ENCODE measurements at regions not wholly inside any gene's neighbourhood (a gene's known extent, or its start where the extent isn't known, plus 50 kb on each side); places are given as distances from the start of the nearest gene placed in this dataset.
"Not testable (repeated sequence)": the region's sequence is repeated elsewhere in the genome, so short reads cannot be mapped to it uniquely, and the experiment has no call there.

DNA sequence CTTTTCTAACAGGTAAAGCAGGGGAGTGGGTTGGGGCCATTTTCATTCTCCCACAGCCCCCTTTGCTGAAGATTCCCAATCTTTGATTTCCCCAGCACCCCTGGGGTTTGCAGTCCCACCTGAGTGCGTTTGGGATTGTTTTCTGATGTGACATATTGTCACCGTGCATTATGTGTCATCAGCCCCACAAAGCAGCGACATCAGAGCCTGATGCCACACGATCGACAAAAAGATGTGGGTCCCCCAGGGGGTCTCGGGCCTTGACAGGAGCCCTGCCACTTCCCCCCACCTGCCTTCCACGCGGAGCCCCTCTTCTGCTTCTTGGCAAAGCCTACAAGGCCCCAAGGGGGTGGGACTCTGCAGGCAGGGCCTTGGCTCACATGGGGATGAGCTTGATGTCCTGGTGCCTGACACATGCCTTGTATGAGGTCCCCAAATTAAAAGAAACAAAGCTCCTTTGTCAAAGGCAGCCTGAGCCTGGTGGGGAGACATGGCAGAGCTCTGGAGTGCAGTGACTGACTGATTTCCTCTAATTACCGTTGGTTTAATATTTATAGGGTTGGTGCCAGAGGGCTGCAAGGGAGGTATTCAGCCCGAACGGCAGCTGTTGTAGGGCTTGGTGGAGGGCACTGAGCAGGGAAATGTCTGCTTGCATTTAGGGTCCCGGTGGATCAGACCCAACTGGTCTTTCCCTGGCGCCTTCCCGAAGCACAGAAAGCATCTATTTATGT, 149.2 kb downstream of the MIAT start:
- no peak for DNase-seq

DNA sequence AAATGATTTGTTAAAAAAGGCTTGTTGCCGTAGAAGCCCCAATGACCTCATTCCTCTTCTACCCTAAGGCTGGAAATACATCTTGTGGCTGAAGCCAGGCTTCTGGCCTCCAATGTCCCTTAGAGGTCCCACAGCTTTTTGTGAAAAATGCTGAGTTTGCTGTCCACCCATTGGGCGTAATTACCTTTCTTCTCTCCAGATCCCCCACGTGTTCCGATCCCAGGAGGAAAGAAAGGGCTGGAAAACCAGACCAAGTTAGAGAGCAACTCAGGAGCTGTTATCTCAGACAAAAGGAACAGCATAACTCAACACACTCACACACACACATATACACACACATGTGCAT, 154.2 kb downstream of the MIAT start:
- no peak for DNase-seq

DNA sequence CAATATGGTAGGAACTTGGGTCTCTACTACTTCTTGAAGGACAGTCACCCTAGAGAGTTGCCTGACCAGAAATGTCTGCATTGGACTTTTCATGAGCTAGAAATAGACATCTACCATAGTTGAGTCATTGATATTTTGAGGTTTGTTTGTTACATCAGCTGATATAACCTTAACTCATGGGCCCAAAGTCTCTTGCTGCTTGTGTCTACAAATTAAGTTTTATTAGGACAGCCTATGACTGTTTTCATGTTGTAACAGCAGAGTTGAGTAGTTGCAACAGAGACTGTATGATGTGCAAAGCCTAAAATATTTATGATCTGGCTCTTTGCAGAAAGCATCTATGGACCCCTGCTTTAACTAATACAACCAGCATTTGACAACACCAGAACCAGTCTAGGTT, 155.3 kb downstream of the MIAT start:
- no peak for DNase-seq

DNA sequence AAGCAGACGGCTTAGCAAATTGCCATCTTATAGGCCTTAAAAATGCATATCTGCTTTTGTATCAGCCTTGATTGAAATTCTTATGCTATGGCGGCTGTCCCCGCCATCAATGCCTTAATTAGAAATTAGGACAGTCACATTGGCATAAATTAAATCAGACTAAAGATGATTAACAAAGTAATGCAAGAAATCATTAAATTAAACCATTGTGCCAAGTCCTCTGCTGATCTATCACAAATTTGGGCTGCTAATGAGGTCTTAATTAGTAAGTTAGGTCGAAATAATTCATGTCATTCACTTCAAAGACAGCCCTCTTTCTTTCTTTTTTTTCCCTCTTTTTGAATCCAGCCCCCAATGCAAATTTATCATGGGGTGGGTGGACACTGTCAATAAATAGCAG, 159.3 kb downstream of the MIAT start:
- DNase-seq = no peak

DNA sequence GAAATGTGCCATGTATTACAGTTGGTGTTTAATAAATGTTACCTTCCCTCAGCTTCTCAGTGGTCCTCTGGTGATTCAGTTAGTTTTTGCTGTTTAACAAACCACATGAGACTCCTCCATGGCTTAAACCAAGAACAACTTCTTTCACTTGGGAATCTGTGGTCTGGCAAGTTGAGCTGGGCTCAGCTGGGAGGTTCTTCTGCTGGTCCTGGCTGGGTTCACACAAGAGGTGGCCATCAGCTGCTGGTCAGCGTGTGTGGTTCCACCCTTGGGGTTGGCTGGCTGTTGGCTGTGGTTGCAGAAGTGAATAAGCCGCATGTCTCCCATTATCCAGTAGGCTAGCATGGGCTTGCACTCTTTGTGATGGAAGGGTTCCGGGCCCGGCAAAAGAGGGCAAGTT, 160.5 kb downstream of the MIAT start:
- DNase-seq = no peak

DNA sequence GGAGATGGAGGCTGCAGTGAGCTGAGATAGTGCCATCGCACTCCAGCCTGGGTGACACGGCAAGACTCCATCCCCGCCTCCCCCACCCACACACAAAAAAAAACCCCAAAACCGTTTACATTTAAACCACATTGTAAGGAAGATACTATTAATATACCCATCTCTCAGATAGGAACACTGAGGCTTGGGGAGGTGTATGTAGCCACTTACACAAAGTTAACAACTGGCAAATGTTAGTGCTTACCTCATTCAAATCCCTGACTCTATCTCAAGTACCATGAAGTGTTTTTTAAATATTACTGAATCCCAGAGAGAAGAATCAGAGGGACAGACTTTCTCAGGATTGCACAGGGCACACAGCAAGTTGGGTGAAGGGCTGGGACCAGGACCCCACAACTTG, 164.5 kb downstream of the MIAT start:
- DNase-seq = no peak

DNA sequence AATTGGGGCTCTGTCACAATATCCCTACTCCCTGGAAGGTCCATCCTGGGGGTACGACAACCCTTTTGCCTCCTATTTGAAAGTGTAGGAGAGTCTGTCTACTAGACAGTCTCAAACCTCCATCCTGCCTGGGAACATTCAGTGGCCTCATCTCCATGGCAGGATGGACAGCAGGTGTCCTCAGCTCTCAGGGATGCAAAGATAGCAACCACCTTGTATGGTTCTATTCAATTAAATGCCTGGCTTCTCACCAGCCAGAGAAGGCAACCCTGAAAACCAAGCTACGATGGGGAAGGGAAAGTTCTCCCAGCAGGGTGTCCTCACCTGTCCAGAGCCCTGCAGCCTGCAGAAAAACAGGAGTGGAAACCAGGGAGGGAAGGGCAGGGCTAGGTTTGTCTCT, 164.9 kb downstream of the MIAT start:
- no peak for DNase-seq

DNA sequence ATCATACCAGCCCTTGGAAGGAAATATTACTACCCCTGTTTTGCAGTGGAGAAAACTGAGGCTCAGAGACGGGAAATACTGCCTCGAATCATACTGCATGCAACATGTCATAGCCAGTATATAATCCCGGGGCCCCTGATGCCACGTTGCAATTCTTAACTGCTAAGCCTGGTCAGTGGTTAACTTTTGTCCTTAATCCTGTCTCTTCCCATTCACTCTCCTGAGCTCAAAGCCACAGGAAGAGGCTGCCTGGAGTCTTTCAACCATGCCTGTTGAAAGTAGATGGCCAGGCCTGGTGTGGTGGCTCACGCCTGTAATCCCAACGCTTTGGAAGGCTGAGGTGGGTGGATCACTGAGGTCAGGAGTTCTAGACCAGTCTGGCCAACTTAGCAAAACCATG, 166.6 kb downstream of the MIAT start:
- DNase-seq = no peak

DNA sequence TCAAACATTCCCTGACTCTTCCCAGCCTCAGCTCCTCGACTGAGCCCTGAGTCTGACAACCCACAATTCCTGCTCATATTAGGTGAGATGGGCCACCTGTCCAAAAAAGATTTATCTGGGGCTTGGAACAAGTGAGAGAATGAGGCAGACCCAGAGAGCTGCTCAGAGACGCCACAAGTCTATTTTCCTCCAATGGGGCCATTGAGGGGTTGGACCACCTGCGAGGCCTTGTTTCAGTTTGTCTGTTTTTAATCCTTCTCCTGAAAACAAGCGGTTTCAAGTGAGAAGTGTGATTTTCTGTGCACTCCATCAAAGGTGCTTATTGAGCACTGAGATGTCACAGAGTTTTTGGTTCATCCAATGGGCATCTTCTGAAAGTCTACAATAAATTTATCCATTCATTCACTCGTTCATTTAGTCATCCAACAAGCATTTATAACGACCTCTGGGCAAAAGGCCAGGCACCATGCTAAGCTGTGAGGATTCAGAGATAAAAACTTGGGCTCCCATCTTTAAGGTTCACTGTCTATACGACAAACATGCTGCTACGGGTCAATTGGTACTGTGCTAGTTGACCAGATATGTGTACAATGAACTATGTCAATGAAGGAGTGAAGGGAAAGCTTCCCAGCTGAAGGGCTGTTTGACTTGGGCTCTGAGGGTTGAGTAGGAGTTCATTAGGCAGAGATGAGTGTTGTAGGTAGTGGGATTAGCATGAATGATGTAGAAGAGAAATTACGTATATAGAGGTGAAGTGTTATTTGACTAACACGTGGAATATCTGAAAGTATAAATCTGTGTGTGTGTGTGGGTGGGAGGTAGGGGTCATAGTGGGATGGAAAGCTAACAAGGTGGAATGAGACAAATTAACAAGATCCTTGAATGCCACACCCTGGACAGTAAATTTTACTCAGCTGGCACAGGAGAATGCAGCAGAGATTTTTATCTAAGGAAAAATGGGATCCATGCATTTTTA, 168.9 kb downstream of the MIAT start:
- no peak for DNase-seq

DNA sequence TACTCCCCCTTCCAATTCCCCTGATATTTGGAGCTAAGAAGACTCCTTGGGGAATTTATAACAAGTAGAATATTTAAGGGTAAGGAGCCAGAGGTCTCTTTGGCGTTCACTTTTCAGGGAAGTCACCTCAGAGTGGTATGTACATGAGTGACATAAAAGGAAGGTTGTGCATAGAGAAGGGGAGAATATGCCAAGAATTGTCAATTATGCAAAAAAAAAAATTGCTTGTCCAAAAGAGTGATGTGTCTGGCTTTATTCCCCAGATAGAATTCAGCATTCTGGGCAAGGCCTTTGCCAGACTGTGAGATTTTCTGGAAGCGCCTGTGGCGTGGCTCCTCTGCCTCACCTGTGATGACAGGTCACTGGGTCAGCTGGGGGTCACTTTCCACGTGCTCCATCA, 170.2 kb downstream of the MIAT start:
- DNase-seq = no peak

DNA sequence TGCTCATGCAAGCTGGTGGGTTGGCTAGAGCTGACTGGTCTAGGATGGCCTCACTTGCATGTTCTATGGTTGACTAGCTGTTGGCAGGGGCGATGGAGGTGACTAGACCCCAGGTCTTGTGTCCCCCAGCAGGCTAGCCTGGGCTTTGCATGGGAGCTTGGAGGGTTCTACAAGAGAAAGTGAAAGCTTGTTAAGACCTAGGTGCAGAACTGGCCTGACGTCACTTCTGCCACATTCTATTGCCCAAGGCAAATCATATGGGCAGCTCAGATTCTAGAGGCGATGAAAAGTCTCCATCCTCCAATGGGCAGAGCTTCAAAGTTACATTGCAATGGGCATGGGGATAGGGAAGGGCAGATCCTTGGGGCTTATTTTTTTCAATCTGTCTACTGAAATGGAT, 170.9 kb downstream of the MIAT start:
- no peak for DNase-seq

DNA sequence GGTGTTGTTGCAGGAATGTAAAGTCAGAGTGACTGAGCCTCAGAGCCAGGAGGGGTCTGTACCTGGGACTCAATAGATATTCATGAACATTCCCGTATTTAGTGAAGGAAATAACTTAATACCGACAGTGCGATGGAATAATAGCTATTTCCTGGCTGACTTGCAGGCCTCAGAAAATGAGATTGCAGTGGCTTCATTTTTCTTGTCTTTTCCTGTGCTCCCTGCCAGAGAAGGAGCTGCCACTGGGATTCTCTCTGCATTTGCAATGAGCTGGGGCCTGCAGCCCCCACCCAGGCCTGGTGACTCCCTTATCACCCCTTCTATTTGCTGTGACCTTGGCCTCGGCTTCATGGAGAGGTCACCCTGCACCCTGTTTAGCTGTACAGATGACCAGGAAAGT, 173.4 kb downstream of the MIAT start:
- no peak for DNase-seq

DNA sequence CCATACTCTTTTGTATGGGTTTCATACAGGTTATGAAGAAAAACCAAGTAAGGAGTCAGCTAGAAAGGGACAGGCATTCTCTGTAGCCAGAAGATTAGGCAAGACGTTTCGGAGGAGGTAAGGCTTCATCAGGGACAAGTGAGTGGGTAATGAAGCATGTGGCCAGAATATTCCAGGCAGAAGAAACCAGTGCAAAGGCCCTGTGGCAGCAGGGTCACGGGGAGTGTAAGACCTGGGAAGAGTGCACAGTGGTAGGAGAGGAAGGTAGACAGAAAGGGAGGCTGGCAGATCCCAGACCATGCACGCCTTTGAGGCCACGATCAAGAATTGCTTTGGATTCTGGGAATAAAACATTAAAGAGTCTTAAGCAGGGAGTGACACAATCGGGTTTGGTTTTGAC, 177.6 kb downstream of the MIAT start:
- no peak for DNase-seq

DNA sequence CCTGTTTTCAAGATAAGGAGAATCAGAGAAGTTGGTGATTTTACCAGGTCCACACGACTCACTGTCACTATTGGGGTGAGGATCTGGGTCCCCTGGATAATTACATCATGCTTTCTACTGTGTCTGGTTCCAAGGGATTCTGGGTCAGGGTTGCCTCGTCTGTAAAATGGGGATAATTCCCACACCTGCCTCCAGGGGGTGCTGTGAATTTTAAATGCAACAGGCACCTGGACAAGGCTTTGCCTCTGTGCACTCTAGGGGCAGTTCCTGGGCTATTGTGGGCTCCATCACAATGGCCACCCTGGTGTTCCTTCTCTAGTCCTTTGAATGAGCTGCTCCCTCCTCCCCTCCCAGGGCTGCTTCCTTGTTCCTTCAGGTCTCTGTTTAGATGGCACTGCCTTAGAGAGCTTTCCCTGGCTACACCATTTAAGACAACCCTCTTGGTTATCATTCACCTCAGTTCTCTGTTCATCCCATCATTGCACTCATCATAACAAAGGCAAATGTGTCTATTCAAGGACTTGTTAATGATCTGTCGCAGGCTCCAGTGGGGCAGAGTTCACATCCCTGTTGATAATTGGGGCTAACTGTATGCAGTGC, 178.6 kb downstream of the MIAT start:
- DNase-seq = no peak

DNA sequence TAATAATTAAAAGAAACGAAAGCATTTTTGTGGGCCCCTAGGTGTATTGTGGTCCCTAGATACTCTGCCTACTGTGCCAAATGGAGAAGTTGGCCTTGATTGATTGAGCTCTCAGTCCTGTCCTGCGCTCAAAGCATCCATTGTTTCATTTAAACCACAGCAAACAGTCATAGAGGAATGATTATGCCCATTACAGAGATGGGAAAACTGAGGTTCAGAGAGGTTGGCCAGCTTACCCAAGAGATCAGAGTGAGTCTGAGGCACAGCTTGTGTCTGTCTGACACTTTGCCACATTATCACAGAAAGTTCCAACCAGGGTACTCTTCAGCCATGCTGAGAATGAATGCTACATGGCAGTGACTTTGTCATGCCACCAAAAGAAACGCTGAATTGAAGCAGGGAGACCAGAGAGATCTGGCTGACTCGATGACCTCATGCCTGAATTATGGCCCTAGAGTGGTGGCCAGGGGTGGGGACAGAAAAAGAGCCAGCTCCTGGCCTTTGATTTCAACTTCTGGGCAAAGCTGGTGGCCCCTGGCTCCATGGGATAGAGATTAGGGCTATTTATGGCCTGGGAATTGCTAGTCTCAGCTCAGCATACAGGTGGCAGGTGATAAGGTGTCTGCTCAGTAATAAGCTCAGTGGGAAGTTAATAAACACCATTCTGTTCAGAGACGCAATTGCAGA, 180.5 kb downstream of the MIAT start:
- no peak for DNase-seq

DNA sequence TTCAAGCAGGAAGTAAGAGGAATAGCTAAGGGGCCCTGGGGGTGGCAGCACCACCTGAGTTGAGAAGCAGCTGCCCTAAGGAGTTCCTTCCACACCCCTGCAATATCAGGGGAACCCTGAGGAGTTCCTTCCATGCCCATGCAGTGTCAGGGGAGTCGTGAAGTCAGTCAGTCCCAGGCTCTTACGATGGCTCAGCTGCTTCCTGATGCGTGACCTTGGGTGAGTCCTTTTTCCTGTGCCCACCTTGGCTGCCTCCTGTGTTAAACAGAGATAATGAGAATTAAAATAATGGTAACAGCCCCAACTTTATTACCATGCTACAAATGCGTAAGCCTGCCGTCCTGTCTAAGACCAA, 181.1 kb downstream of the MIAT start:
- no peak for DNase-seq

DNA sequence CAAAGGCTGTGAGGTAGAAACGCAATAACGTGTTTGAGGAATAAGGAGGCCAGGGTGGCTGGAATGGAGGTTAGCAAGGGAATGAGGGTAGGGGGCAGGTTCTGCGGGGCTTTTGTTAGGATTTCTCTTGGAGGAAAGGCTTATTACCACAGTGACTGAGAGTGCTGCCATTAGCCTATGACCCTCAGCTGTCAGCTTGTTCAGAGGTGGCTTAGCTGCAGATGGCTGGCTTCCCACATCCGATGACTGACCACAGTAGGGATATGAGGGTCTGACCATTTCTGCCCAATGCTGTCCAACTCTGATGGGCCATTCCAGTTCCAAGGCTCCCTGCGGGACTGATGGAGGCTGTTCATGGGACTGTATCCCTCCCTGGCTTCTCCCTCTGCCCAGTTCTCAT, 181.8 kb downstream of the MIAT start:
- DNase-seq = no peak

DNA sequence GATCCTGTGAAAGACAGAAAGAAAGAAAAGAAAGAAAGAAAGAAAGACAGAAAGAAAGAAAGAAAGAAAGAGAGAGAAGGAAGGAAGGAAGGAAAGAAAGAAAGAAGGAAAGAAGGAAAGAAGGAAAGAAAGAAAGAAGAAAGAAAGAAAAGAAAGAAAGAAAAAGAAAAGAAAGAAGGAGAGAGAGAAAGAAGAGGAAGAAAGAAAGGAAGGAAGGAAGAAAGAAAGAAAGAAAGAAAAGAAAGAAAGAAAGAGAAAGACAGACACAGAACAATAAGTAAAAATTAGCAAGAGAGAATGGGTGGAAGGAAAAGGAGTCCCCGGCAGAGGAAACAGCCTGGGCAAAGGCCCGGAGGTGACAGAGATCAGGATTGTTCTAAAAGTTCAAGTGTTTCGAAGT, 183.4 kb downstream of the MIAT start:
- DNase-seq = not testable (repeated sequence)

DNA sequence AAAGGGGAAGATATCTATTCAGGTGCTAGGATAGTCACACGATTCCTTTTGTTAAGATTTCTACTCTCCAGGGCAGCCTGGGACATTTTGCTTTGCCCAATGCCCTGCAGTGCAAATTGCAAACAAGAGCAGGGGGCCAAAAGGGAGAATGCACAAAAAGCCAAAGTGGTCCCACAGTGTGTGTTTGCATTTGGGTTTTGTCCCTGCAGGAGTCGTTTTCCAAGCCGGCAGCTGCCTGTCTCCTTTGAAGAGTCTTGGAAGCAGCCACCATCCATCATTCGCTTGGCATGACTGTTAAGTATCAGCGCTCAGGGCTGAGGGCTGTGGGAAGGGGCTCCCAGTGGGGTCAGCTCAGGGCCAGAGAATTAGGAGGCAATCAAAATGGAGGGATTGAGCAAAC, 184.7 kb downstream of the MIAT start:
- DNase-seq = no peak

DNA sequence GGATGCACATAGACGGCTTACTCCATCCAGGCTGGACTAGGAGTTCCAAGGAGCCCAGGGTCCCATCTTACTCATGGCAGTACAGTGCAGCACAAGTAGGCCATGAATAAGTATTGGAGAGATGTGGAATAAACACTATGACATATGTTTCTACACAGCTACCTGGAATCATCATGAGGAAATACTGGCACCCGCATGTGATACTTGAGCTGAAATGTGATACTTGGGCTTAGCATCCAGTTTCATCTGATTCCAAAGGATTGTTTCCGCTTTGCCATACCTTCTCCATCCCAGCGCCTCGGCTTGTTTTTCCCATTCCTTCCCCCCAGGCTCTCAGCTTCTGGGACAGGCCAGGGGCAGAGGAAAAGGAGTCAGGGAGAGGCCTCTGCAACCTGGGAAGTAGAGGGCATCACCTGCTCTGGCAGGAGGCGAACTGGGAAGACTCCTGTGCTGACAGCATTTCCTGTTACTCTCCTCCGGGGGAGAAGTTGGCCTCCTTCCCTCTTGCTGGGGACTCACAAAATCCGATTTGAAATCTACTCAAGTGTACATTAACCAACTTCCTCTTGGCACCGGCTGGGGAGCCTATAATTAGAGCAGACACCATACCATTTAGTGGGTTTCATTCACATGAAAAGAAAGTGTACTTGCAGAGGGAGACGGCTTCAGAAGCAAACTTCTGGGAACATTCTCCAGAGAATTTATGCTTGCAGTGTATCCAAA, 187.8 kb downstream of the MIAT start:
- DNase-seq = no peak

DNA sequence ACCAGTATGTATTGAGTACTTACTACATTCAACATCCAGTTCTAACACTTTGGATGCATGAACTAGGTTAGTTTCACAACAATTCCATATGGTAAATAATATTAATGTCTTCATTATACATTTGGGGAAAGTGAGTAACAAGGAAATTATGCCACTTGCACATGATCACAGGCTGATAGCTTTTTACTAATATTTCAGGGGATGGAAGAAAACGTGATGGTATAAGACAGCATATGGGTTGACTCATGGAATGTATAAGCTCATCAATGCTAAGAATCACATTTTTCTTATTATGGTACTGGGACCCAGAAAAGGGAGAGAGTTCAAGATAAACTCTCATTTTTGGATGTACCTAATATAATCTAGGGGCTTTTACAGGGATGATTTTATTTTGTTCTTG, 188.7 kb downstream of the MIAT start:
- DNase-seq = no peak

DNA sequence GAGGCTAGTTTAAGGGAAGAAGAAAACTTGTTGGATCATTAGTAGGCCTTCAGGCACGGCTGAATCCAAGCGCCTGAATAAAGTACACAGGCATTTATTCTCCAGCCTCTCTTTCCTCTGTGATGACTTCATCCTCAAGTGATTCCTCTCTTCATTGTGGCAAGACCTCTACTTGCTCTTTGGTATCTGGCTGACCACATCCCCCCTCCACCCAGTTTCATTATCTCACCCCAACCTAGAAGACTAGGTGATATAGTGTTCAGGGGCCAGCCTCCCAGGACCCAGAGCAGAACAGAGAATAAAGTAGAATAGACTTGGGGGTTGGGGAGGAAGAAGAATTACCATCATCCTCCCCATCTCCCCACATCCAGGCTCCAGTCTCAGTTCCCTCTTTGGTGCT, 189.3 kb downstream of the MIAT start:
- no peak for DNase-seq

DNA sequence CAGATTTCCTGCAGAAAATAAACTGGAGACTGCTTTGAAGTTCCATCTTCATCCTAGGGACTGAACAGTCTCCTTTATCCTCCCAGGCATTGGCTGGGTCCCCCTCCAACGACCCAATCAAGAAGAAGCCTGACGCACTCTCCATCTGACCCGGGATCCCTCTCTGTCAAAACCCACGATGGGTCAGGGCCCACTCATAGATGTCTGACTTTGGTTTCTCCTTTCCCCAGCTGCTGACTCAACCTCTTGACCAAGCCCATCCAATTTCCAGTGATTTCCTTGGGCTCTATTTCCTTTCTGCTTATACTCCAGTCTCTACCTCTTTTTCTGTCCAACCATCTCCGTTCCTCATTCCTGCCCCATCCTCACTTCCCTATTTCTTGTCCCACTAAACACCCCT, 189.7 kb downstream of the MIAT start:
- DNase-seq = no peak

Data from hindlimb muscle (tissue), 1 donor.